GM10266 (cell line): ENCODE measurements at regions not wholly inside any gene's neighbourhood (a gene's known extent, or its start where the extent isn't known, plus 50 kb on each side); places are given as distances from the start of the nearest gene placed in this dataset.
"Not testable (repeated sequence)": the region's sequence is repeated elsewhere in the genome, so short reads cannot be mapped to it uniquely, and the experiment has no call there.

Source experiments
- DNase-seq: peaks from one replicate; pipeline ENCODE4 v3.0.0; 2012; ENCODE audit errors: extremely low spot score
- CTCF ChIP-seq: IDR thresholded peaks from 2 replicates; pipeline ENCODE4 v1.5.1; 2012; ENCODE audit warnings: mild to moderate bottlenecking, low read depth; ENCODE audit not compliant: control insufficient read depth, insufficient read depth; ENCODE audit errors: missing control alignments

DNA sequence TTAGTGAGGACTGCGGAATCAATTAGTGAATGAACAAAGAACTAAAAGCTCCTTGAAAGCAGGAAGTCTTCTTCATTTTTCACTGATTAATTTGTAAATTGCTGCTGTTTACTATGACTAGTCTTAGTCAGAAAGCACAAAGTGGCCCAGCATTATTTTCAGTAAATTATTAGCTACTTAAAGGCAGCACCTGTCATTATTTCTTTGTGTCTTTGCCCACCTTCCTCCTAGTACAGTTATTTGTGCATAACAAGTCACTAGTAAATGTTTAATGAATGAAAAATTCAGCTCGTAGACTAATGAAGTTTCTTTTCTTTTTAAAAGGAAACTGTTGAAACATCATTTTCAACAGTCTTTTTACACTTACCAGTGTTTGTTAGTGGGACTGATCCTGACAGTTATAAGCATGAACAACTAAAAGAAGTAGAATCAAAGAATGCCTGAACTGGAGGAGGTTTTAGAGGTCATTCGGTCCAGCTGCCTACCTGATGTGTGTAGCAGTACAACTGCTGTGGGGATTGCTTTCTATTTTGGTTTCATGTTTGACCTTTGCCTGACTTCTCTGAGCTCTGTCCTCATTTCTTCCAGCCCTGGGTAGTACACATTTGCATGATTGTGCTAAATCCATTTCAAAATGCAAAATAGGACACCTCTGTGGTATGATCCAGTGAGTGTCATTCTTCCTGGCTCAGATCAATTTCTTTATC, 140.0 kb upstream of the PHYHIPL start:
- TF ChIP-seq CTCF: no peak
- DNase-seq: no peak

- DNase-seq: no peak
- no peak for TF ChIP-seq CTCF
These were observed 139.4 kb upstream of the PHYHIPL start for GRCh38 chr10:59037018-59037389.

DNA sequence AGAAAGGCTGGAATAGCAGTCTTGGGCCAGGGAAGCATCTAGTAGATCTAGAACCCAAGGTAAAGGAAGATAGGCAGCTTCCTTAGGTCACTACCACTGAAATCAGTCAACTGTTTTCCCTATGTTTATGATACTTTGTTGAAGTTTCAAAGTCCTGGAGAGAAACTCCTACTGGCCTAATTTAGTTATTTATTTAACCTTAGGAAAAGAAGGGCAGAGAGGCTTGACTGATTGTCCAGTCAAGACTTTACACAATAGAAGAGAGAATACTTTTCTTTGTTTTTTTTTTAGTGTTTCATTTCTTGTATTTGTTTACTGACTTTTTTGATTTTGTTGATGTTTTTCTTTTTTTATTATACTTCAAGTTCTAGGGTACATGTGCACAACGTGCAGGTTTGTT, 138.9 kb upstream of the PHYHIPL start:
- TF ChIP-seq CTCF: no peak
- no peak for DNase-seq

DNA sequence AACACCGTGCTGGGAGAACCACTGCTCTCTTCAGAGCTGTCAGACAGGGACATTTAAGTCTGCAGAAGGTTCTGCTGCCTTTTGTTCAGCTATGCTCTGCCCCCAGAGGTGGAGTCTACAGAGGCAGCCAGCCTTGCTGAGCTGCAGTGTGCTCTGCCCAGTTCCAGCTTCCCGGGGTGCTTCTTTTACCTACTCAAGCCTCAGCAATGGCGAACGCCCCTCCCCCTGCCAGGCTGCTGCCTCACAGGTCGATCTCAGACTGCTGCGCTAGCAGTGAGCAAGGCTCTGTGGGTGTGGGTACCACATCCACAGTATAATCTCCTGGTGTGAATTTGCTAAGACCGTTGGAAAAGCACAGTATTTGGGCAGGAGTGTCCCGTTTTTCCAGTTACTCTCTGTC, 133.1 kb upstream of the PHYHIPL start:
- DNase-seq: not testable (repeated sequence)

GRCh38 chr10:59047180-59047579, 129.3 kb upstream of the PHYHIPL start:
- no peak for DNase-seq
- TF ChIP-seq CTCF: no peak

- peak; percentile 13 for DNase-seq
- no peak for TF ChIP-seq CTCF
These were observed 128.4 kb upstream of the PHYHIPL start for GRCh38 chr10:59047957-59048618.

DNA sequence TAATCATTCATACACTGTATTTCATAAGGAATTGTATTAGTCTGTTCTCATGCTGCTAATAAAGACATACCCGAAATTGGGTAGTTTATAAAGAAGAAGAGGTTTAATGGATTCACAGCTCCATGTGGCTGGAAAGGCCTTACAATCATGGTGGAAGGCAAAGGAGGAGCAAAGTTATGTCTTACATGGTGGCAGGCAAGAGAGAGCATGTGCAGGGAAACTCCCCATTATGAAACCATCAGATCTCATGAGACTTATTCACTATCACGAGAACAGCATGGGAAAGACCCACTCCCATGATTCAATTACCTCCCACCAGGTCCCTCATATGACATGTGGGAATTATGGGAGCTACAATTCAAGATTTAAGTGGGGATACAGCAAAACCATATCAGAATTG, 122.9 kb upstream of the PHYHIPL start:
- DNase-seq: not testable (repeated sequence)

DNA sequence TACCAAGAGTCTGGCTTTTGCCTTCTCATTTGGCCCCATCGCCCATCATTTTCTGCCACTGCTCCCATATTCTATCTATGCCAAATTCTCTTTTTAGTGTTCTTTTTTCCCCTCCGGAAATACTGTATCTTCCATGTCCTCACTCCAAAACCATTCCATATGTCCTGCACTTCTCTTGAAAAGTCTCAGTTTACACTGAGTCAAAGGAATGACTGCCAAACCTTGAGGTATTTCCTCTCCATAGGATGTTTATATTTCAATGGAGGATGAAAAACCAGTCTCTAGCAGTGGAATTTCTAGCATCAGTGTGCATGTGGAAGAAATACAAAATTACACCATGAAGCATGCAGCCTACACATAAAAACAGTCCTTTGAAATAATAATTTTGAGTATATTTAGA, 121.4 kb upstream of the PHYHIPL start:
- DNase-seq: no peak
- TF ChIP-seq CTCF: no peak
